Adipocyte (in vitro differentiated cells): ENCODE measurements at regions not wholly inside any gene's neighbourhood (a gene's known extent, or its start where the extent isn't known, plus 50 kb on each side); places are given as distances from the start of the nearest gene placed in this dataset.
"Not testable (repeated sequence)": the region's sequence is repeated elsewhere in the genome, so short reads cannot be mapped to it uniquely, and the experiment has no call there.

Experiments used
- DNase-seq: peaks from one replicate; pipeline ENCODE4 v3.0.0-alpha.2; 2015; ENCODE audit warnings: low read depth
- H3K27me3 ChIP-seq: replicated peaks from 2 replicates; pipeline ENCODE4 v1.7.0; 2013; ENCODE audit warnings: mild to moderate bottlenecking, low read length, moderate library complexity; ENCODE audit not compliant: control insufficient read depth, insufficient read depth
- H3K36me3 ChIP-seq: 2 replicates; pipeline ENCODE4 v1.7.0; 2013; ENCODE audit warnings: low read length, mild to moderate bottlenecking, moderate library complexity; ENCODE audit not compliant: control insufficient read depth, insufficient read depth, severe bottlenecking
- H3K4me1 ChIP-seq: 2 replicates; pipeline ENCODE4 v1.7.0; 2013; ENCODE audit warnings: mild to moderate bottlenecking, low read length, moderate library complexity; ENCODE audit not compliant: control insufficient read depth, insufficient read depth
- H3K4me3 ChIP-seq: 2 replicates; pipeline ENCODE4 v1.7.0; 2013; ENCODE audit warnings: mild to moderate bottlenecking, low read length, moderate library complexity
- H3K9ac ChIP-seq: 2 replicates; pipeline ENCODE4 v1.7.0; 2013; ENCODE audit warnings: mild to moderate bottlenecking, low read length, moderate library complexity
- H3K9me3 ChIP-seq: 2 replicates; pipeline ENCODE4 v1.7.0; 2013; ENCODE audit warnings: mild to moderate bottlenecking, low read length, moderate library complexity; ENCODE audit not compliant: control insufficient read depth

DNA sequence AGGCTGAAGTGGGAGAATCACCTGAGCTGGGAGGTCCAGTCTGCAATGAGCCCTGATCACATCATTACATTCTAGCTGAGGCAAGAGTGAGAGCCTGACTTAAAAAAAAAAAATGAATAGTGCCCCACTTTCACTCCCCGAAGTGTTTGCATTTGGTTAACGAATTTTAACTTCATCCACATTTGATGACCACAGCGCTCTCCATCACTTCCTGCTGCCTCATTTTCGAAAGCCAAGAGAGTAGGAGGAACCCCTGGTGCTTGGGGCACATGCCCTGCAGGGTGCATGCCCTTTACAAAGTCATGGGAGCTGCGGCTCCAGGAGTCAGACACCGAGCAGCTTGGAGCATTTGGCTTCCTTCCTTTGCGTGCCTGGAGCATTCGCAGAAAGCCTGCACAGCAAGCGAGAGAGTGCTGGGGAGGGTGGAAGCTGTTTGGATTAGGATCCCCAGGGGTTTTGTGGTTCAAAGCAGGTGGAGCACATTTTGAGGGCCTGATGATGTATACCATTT lies 119.1 kb upstream of the METTL14 start:
- not testable (repeated sequence) for H3K4me3 ChIP-seq, H3K27me3 ChIP-seq, H3K9me3 ChIP-seq, H3K4me1 ChIP-seq, H3K36me3 ChIP-seq, H3K9ac ChIP-seq
- peak; percentile 80 for DNase-seq

- not testable (repeated sequence) for H3K9me3 ChIP-seq, H3K4me3 ChIP-seq, H3K27me3 ChIP-seq, H3K36me3 ChIP-seq, H3K9ac ChIP-seq, H3K4me1 ChIP-seq, DNase-seq
Observed at GRCh38 chr4:118572991-118573390, 112.2 kb upstream of the METTL14 start.

DNA sequence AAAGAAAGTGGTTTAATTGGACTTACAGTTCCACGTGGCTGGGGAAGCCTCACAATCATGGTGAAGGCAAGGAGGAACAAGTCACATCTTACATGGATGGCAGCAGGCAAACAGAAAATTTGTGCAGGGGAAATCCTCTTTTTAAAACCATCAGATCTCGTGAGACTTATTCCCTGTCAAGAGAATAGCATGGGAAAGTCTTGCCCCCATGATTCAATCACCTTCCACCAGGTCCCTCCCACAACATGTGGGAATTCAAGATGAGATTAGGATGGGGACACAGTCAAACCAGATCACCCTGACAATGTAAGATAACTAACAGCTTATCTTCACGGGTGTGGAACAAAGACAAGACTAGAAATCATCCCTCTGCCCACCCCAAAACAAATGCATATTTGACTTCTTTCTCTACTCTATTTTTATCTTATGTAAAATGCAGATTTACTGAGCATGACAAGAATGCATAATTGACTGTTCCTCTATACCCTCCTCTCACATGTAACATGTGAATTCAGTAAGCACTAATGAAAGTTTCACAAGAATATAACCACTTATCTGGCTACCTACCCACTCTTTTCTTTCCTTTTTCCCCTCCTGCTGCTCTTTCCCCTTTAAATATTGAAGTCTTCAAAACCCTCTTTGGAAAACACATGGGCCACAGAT lies 110.8 kb upstream of the METTL14 start:
- H3K36me3 ChIP-seq, H3K9me3 ChIP-seq, H3K9ac ChIP-seq, H3K27me3 ChIP-seq, DNase-seq, H3K4me1 ChIP-seq, H3K4me3 ChIP-seq: not testable (repeated sequence)

DNA sequence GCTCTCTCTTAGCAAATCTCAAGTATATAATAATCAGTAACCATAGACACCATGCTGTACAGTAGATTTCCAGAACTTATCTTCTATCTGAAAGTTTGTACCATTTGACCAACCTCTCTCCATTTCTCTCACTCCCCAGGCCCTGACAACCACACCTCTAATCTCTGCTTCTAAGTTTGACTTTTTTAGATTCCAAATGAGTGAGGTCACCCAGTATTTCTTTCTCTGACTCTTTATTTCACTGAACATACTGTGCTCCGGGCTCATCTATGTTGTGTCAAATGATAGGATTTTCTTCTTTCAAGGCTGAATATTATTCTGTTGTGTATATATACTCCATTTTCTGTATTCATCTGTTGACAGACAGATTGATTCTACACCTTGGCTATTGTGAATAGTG lies 110.1 kb upstream of the METTL14 start:
- DNase-seq: peak; percentile 36
- not testable (repeated sequence) for H3K36me3 ChIP-seq, H3K27me3 ChIP-seq, H3K4me3 ChIP-seq, H3K4me1 ChIP-seq, H3K9ac ChIP-seq, H3K9me3 ChIP-seq

DNA sequence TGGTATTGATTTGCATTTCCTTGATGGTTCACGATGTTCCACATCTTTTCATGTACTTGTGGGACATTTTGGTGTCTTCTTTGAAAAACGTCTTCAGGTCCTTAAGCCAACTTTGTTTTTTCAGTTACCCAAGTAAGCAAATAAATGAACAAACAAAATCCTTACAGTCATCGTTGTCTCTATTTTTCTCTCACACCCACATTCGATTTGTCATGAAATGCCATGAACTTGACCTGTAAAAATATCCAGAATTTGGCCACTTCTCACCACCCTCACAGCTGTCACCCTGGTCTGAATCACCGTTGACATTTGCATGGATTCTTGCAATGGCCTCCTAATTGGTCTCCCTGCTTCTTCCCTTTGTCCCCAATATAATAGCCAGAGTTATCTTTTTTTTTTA lies 109.5 kb upstream of the METTL14 start:
- not testable (repeated sequence) for H3K9ac ChIP-seq, H3K4me1 ChIP-seq, H3K27me3 ChIP-seq, H3K9me3 ChIP-seq, H3K36me3 ChIP-seq, DNase-seq, H3K4me3 ChIP-seq

DNA sequence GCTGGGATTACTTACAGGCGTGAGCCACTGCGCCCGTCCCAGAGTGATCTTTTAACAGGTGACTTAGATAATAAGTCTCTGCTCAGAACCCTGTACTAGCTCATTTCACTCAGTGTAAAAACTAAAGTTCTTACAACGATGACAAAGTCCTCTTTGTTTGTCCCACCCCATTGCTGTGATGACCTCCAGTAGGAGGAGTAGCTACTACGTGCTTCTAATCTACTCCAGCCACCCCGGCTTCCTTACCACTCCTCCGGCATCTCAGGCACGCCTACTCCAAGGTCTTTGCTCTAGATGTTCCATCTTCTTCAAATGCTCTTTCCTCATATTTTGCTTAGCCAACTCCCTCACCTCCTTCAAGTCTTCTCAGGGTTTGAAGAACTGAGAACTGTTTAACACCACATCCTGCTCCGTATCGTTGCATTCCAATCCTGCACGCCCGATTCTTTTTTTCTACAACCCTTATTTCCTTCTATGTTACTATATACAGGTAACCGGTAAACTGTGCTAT lies 108.4 kb upstream of the METTL14 start:
- H3K27me3 ChIP-seq, H3K4me1 ChIP-seq, H3K4me3 ChIP-seq, H3K9ac ChIP-seq, DNase-seq, H3K9me3 ChIP-seq, H3K36me3 ChIP-seq: not testable (repeated sequence)

- Histone ChIP-seq H3K9me3 (no peaks in the 10 kb centered on the region), H3K9ac (no peak overlapping the region), H3K4me3 (no peak overlapping the region), H3K36me3 (no peaks in the 10 kb centered on the region), H3K4me1 (peaks cover 22% of the 10 kb centered on the region), H3K27me3 (no peaks in the 10 kb centered on the region)
- no peak for DNase-seq
Observed at GRCh38 chr4:118585015-118585414, 100.2 kb upstream of the METTL14 start.

GRCh38 chr4:118586357-118586790 lies 98.8 kb upstream of the METTL14 start:
- no peak for DNase-seq

DNA sequence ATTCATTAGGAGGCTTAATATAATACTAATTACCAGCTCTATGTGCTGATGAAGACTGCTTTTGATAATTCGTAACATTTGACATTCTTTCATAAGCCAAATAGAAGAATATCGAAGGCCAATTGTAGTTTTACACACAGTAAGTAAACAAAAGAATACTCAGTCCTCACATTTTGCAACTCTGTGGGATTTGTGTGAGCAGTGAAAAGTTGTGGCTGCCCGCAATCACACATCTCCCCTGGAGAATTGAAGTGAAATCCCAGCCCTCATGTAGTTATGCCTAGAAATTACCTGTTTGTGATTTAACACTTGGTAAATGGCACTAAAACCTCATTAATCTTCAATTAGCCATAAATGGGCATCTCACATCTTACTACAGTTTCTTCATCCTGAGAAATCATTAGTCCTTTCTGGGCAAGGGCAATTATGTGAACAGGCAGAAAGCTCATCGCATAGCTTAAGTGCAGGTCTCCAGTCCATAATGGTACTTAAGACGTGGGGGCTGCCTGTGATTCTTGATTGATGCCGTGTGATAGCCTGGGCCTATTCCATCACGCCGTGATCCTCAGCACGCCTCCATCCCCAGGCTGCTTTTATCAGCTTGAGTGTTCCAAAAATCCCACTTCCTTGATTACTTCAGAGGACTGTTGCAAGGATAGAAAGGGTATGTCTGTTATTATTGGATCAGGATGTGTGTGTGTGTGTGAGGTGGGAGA lies 97.9 kb upstream of the METTL14 start:
- H3K36me3 ChIP-seq: no peaks in the 10 kb centered on the region
- peaks cover 27% of the 10 kb centered on the region for H3K4me1 ChIP-seq
- no peak overlapping the region for H3K9ac ChIP-seq
- H3K4me3 ChIP-seq: no peak overlapping the region
- no peak for DNase-seq
- no peaks in the 10 kb centered on the region for H3K27me3 ChIP-seq
- H3K9me3 ChIP-seq: no peaks in the 10 kb centered on the region

More at GRCh38 chr4:118586357-118586790, 98.8 kb upstream of the METTL14 start:
- no peaks in the 10 kb centered on the region for H3K9me3 ChIP-seq
- H3K4me3 ChIP-seq: peak overlapping the region; percentile 67
- no peaks in the 10 kb centered on the region for H3K36me3 ChIP-seq
- H3K4me1 ChIP-seq: peaks cover 27% of the 10 kb centered on the region
- peak overlapping the region; percentile 27 for H3K9ac ChIP-seq
- no peaks in the 10 kb centered on the region for H3K27me3 ChIP-seq

DNA sequence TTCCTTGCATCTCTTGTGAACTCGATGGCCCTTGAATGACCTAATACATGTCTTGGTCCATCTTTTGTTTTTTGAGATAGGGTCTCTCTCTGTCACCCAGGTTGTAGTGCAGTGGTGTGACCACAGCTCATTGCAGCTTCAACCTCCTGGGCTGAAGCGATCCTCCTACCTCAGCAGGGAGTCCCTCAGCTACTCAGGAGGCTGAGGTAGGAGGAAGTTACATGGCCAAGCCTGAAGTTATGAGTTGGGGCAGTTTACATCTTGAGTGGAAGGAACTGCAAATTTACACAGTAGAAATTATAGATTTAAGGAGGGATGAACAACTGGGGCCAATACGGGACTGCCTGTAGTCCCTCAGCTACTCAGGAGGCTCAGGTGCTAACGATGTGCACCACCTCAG lies 97.2 kb upstream of the METTL14 start:
- Histone ChIP-seq H3K4me1 (peaks cover 27% of the 10 kb centered on the region), H3K9me3 (no peaks in the 10 kb centered on the region), H3K27me3 (no peaks in the 10 kb centered on the region), H3K9ac (no peak overlapping the region), H3K36me3 (no peaks in the 10 kb centered on the region), H3K4me3 (no peak overlapping the region)
- DNase-seq: no peak

DNA sequence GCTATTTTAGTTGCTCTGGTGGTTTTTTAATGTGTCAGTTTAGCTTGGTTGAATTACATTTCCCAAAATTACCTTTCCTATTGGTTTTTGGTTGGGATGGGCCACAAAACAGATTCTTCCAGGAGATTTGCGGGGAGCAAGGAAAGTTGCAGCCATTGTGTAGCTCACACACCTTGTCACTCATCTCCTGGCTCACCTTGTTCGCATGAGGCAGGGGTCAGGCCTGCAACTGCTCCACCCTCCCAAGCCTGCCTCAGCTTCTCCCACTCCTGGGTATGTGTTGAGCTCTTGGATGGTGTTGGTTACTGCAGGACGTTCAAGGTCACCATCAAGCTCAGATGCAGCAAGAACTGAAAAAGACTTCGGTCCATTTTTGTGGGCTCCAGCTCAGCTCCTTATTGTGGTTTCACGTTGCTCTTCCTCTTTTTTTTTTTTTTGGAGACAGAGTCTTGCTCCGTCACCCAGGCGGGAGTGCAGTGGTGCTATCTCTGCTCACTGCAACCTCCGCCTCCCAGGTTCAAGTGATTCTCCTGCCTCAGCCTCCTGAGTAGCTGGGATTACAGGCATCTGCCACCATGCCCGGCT lies 95.6 kb upstream of the METTL14 start:
- no peak for DNase-seq
- Histone ChIP-seq H3K4me1 (peaks cover 27% of the 10 kb centered on the region), H3K27me3 (no peaks in the 10 kb centered on the region), H3K9me3 (no peaks in the 10 kb centered on the region), H3K36me3 (no peaks in the 10 kb centered on the region), H3K4me3 (no peak overlapping the region), H3K9ac (no peak overlapping the region)
